GM12878 (cell line): ENCODE measurements at regions not wholly inside any gene's neighbourhood (a gene's known extent, or its start where the extent isn't known, plus 50 kb on each side); places are given as distances from the start of the nearest gene placed in this dataset.

Experiments used
- BMI1 ChIP-seq: fragments of 450-650 bp; IDR thresholded peaks from 2 replicates; pipeline ENCODE4 v1.6.1; 2016; ENCODE audit warnings: mild to moderate bottlenecking, moderate library complexity, borderline replicate concordance
- CBX3 ChIP-seq: fragments of 200-600 bp; sonication (generic); IDR thresholded peaks from 2 replicates; pipeline ENCODE4 v1.6.1; 2016; ENCODE audit warnings: low read depth, borderline replicate concordance
- CEBPB ChIP-seq, 2 experiments: fragments of 150-350 bp in 1 of 2; IDR thresholded peaks; 2 replicates each; pipeline ENCODE4 v1.6.1; 2012 to 2014; ENCODE audit warnings: low read depth in 2 of 2, low read length in 2 of 2, borderline replicate concordance in 1 of 2, inconsistent platforms in 1 of 2
- EED ChIP-seq: sonication (generic); IDR thresholded peaks from 2 replicates; pipeline ENCODE4 v1.6.1; 2016; ENCODE audit warnings: antibody characterized with exemption, low read depth
- HDAC2 ChIP-seq: fragments of 200-600 bp; sonication (generic); IDR thresholded peaks from 2 replicates; pipeline ENCODE4 v1.6.1; 2017
- IKZF2 ChIP-seq, 2 experiments: fragments of 450-650 bp; IDR thresholded peaks; 2 replicates each; pipeline ENCODE4 v1.6.1; 2017; ENCODE audit warnings: mild to moderate bottlenecking in 2 of 2, moderate library complexity in 2 of 2
- IRF4 ChIP-seq: IDR thresholded peaks from 2 replicates; pipeline ENCODE4 v1.6.1; 2011; ENCODE audit warnings: low read depth, low read length
- MEF2A ChIP-seq: IDR thresholded peaks from 2 replicates; pipeline ENCODE4 v1.6.1; 2011; ENCODE audit warnings: low read depth, mild to moderate bottlenecking, low read length, moderate library complexity; ENCODE audit not compliant: insufficient read depth
- NBN ChIP-seq: fragments of 450-650 bp; IDR thresholded peaks from 2 replicates; pipeline ENCODE4 v1.6.1; 2016
- PAX5 ChIP-seq: IDR thresholded peaks from 2 replicates; pipeline ENCODE4 v1.6.1; 2011; ENCODE audit warnings: low read depth, low read length, borderline replicate concordance
- PAX8 ChIP-seq: fragments of 450-650 bp; IDR thresholded peaks from 2 replicates; pipeline ENCODE4 v1.6.1; 2017; ENCODE audit warnings: mild to moderate bottlenecking, moderate library complexity
- POLR2AphosphoS5 ChIP-seq: IDR thresholded peaks from 2 replicates; pipeline ENCODE4 v1.6.1; 2011; ENCODE audit warnings: mild to moderate bottlenecking, low read length, inconsistent platforms
- POU2F2 ChIP-seq: IDR thresholded peaks from 3 replicates; pipeline ENCODE4 v1.6.1; 2011; ENCODE audit warnings: low read depth, mild to moderate bottlenecking, low read length, borderline replicate concordance
- RAD51 ChIP-seq: fragments of 450-650 bp; IDR thresholded peaks from 2 replicates; pipeline ENCODE4 v1.6.1; 2016; ENCODE audit warnings: moderate library complexity, mild to moderate bottlenecking, inconsistent platforms
- SPI1 ChIP-seq: IDR thresholded peaks from 2 replicates; pipeline ENCODE4 v1.6.1; 2011; ENCODE audit warnings: low read depth, mild to moderate bottlenecking, low read length, moderate library complexity, borderline replicate concordance; ENCODE audit not compliant: insufficient read depth
- SRF ChIP-seq, 2 experiments: IDR thresholded peaks; 2 replicates each; pipeline ENCODE4 v1.6.1; 2011; ENCODE audit warnings: low read depth in 2 of 2, low read length in 2 of 2, mild to moderate bottlenecking in 1 of 2, moderate library complexity in 1 of 2
- TCF7 ChIP-seq: IDR thresholded peaks from 2 replicates; pipeline ENCODE4 v1.6.1; 2014; ENCODE audit warnings: antibody characterized with exemption, borderline replicate concordance
- ZNF24 ChIP-seq: fragments of 450-650 bp; IDR thresholded peaks from 2 replicates; pipeline ENCODE4 v1.6.1; 2017; ENCODE audit warnings: antibody characterized with exemption, mild to moderate bottlenecking
- TF ChIP-seq, protein P1 (sequence below): fragments of 450-650 bp; formaldehyde crosslinking; IDR thresholded peaks from 2 replicates; pipeline ENCODE4 v1.4.0; 2020; ENCODE audit warnings: mild to moderate bottlenecking, moderate library complexity
- TF ChIP-seq, protein P2 (sequence below): fragments of 450-650 bp; IDR thresholded peaks from 2 replicates; pipeline ENCODE4 v1.6.1; 2016; ENCODE audit warnings: mild to moderate bottlenecking
- TF ChIP-seq, protein P3 (sequence below): fragments of 450-650 bp; IDR thresholded peaks from 2 replicates; pipeline ENCODE4 v1.6.1; 2016; ENCODE audit warnings: mild to moderate bottlenecking

DNA sequence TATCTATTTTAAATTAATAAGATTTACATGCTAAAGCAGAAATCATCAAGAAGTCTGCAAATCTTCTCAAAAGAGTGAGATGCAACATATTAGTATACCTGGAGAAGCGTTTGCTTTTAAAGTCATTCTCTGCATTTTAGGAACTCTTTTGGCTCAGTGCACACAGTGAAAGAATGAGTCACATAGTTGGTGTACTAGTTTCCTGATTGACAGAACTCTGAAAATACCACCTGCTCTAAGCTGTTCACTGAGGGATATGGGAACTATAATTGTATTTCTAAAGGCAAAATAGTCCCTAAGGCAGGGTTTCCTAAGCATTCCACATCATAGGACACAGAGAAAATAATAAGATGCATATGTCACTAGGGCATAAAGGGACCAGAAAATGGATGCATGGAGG is 838.5 kb downstream of the DIPK2A start (continued):
- TF ChIP-seq, protein P1, sequence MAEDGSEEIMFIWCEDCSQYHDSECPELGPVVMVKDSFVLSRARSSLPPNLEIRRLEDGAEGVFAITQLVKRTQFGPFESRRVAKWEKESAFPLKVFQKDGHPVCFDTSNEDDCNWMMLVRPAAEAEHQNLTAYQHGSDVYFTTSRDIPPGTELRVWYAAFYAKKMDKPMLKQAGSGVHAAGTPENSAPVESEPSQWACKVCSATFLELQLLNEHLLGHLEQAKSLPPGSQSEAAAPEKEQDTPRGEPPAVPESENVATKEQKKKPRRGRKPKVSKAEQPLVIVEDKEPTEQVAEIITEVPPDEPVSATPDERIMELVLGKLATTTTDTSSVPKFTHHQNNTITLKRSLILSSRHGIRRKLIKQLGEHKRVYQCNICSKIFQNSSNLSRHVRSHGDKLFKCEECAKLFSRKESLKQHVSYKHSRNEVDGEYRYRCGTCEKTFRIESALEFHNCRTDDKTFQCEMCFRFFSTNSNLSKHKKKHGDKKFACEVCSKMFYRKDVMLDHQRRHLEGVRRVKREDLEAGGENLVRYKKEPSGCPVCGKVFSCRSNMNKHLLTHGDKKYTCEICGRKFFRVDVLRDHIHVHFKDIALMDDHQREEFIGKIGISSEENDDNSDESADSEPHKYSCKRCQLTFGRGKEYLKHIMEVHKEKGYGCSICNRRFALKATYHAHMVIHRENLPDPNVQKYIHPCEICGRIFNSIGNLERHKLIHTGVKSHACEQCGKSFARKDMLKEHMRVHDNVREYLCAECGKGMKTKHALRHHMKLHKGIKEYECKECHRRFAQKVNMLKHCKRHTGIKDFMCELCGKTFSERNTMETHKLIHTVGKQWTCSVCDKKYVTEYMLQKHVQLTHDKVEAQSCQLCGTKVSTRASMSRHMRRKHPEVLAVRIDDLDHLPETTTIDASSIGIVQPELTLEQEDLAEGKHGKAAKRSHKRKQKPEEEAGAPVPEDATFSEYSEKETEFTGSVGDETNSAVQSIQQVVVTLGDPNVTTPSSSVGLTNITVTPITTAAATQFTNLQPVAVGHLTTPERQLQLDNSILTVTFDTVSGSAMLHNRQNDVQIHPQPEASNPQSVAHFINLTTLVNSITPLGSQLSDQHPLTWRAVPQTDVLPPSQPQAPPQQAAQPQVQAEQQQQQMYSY (CRISPR knock-in tag) = no peak
- TF ChIP-seq TCF7 (no peak), RAD51 (no peak), EED (0 out of 2 replicates have a peak, but pooled peaks have one; percentile 41), NBN (no peak), SRF (IDR thresholded peaks at IDR 0.05; ENCODE audit: low read depth in 2 of 2, low read length in 2 of 2) (no peak), MEF2A (0 out of 2 replicates have a peak, but pooled peaks have one; percentile 15), IRF4 (no peak), HDAC2 (no peak), ZNF24 (no peak), POLR2AphosphoS5 (no peak), PAX5 (no peak), BMI1 (no peak), CBX3 (no peak), IKZF2 (IDR thresholded peaks at IDR 0.05) (no peak), CEBPB (IDR thresholded peaks at IDR 0.05; ENCODE audit: borderline replicate concordance in 1 of 2, low read depth in 2 of 2, low read length in 2 of 2) (no peak), PAX8 (no peak), POU2F2 (no peak), SPI1 (no peak)
- TF ChIP-seq, protein P2, sequence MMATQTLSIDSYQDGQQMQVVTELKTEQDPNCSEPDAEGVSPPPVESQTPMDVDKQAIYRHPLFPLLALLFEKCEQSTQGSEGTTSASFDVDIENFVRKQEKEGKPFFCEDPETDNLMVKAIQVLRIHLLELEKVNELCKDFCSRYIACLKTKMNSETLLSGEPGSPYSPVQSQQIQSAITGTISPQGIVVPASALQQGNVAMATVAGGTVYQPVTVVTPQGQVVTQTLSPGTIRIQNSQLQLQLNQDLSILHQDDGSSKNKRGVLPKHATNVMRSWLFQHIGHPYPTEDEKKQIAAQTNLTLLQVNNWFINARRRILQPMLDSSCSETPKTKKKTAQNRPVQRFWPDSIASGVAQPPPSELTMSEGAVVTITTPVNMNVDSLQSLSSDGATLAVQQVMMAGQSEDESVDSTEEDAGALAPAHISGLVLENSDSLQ = peak; percentile 25; the same call in 1 of the 2 replicates
- TF ChIP-seq, protein P3, sequence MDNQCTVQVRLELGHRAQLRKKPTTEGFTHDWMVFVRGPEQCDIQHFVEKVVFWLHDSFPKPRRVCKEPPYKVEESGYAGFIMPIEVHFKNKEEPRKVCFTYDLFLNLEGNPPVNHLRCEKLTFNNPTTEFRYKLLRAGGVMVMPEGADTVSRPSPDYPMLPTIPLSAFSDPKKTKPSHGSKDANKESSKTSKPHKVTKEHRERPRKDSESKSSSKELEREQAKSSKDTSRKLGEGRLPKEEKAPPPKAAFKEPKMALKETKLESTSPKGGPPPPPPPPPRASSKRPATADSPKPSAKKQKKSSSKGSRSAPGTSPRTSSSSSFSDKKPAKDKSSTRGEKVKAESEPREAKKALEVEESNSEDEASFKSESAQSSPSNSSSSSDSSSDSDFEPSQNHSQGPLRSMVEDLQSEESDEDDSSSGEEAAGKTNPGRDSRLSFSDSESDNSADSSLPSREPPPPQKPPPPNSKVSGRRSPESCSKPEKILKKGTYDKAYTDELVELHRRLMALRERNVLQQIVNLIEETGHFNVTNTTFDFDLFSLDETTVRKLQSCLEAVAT = no peak
- TF ChIP-seq, all 136 proteins: peak for 8
